ENCODE measurements at regions not wholly inside any gene's neighbourhood (a gene's known extent, or its start where the extent isn't known, plus 50 kb on each side); places are given as distances from the start of the nearest gene placed in this dataset.

- Histone ChIP-seq H3K4me1 (ENCODE audit: control insufficient read depth, insufficient read depth, low read length) (no peaks in the 10 kb centered on the region), H3K27ac (ENCODE audit: low read depth, low read length) (no peak overlapping the region), H3K4me3 (ENCODE audit: low read depth, low read length) (no peak overlapping the region), H3K36me3 (ENCODE audit: control insufficient read depth, insufficient read depth, low read length) (no peaks in the 10 kb centered on the region), H3K9me3 (ENCODE audit: control insufficient read depth, insufficient read depth, low read depth, low read length) (no peaks in the 10 kb centered on the region), H3K27me3 (ENCODE audit: control insufficient read depth, insufficient read depth, low read length) (no peaks in the 10 kb centered on the region; the same call in 1 of the 2 replicates), H3K9ac (ENCODE audit: low read length) (no peak overlapping the region)
Observed at GRCh38 chr4:24400537-24400936, 183.8 kb downstream of the DHX15 start.

- Histone ChIP-seq H3K36me3 (ENCODE audit: control insufficient read depth, insufficient read depth, low read length) (no peaks in the 10 kb centered on the region), H3K27me3 (ENCODE audit: control insufficient read depth, insufficient read depth, low read length) (no peaks in the 10 kb centered on the region; the same call in 1 of the 2 replicates), H3K4me1 (ENCODE audit: control insufficient read depth, insufficient read depth, low read length) (no peaks in the 10 kb centered on the region), H3K27ac (ENCODE audit: low read depth, low read length) (no peak overlapping the region), H3K4me3 (ENCODE audit: low read depth, low read length) (no peak overlapping the region), H3K9me3 (ENCODE audit: control insufficient read depth, insufficient read depth, low read depth, low read length) (no peaks in the 10 kb centered on the region), H3K9ac (ENCODE audit: low read length) (no peak overlapping the region)
Observed at GRCh38 chr4:24396988-24397387, 187.4 kb downstream of the DHX15 start.

- H3K4me1 ChIP-seq (ENCODE audit: control insufficient read depth, insufficient read depth, low read length) = no peaks in the 10 kb centered on the region
- H3K4me3 ChIP-seq (ENCODE audit: low read depth, low read length) = no peak overlapping the region
- no peaks in the 10 kb centered on the region for H3K27me3 ChIP-seq (ENCODE audit: control insufficient read depth, insufficient read depth, low read length)
- H3K36me3 ChIP-seq (ENCODE audit: control insufficient read depth, insufficient read depth, low read length) = no peaks in the 10 kb centered on the region
- no peaks in the 10 kb centered on the region for H3K9me3 ChIP-seq (ENCODE audit: control insufficient read depth, insufficient read depth, low read depth, low read length)
- no peak overlapping the region for H3K27ac ChIP-seq (ENCODE audit: low read depth, low read length)
- H3K9ac ChIP-seq (ENCODE audit: low read length) = no peak overlapping the region
Observed at GRCh38 chr4:24395937-24396336, 188.4 kb downstream of the DHX15 start.

- no peaks in the 10 kb centered on the region for H3K36me3 ChIP-seq (ENCODE audit: control insufficient read depth, insufficient read depth, low read length)
Observed at GRCh38 chr4:24394041-24394440, 190.3 kb downstream of the DHX15 start.

DNA sequence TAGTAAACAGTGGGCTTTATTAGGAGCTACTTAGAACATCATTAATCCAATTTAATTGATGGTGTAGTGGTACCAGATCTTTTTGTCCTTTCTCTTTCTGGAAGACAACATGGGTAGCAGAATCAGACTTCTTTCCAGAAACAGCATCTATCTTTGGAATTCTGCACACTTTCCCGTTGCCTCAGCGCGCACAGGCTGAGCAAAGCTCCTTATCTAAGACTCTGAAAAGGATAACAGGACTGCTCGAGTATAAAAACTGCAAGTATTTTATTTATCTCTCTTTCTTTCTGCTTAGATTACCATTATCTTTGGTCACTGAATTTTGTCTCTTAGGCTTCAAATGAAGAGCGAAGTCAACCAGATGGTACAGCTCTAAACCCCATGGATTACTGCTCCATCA lies 191.7 kb downstream of the DHX15 start:
- no peaks in the 10 kb centered on the region for H3K36me3 ChIP-seq (ENCODE audit: control insufficient read depth, insufficient read depth, low read length)
- H3K4me3 ChIP-seq (ENCODE audit: low read depth, low read length) = no peak overlapping the region
- no peaks in the 10 kb centered on the region for H3K9me3 ChIP-seq (ENCODE audit: control insufficient read depth, insufficient read depth, low read depth, low read length)
- no peak overlapping the region for H3K9ac ChIP-seq (ENCODE audit: low read length)
- no peaks in the 10 kb centered on the region for H3K27me3 ChIP-seq (ENCODE audit: control insufficient read depth, insufficient read depth, low read length)
- no peaks in the 10 kb centered on the region for H3K4me1 ChIP-seq (ENCODE audit: control insufficient read depth, insufficient read depth, low read length)
- H3K27ac ChIP-seq (ENCODE audit: low read depth, low read length) = no peak overlapping the region

More at GRCh38 chr4:24394041-24394440, 190.3 kb downstream of the DHX15 start:
- Histone ChIP-seq H3K27ac (ENCODE audit: low read depth, low read length) (no peak overlapping the region), H3K4me3 (ENCODE audit: low read depth, low read length) (no peak overlapping the region), H3K27me3 (ENCODE audit: control insufficient read depth, insufficient read depth, low read length) (no peaks in the 10 kb centered on the region), H3K9me3 (ENCODE audit: control insufficient read depth, insufficient read depth, low read depth, low read length) (no peaks in the 10 kb centered on the region), H3K4me1 (ENCODE audit: control insufficient read depth, insufficient read depth, low read length) (no peaks in the 10 kb centered on the region), H3K9ac (ENCODE audit: low read length) (no peak overlapping the region)

DNA sequence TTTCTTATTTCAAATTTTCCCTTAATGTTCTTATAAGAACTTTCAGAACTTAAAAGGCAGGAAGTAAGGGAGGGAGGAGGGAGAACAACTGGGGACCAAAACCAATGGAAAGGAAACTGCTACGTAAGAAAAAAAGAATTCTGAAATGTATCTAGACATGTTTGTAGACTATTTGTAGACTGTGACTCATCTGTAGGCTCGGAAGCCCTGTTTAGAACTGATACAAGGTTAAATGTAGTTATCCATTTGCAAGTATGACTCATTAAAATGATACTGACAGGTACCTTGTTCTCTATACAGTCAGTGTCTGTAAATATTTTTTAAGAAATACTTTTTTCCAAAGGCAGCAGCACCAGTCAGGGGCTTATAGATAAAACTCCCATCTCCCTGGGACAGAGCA lies 202.0 kb downstream of the DHX15 start:
- Histone ChIP-seq H3K4me3 (ENCODE audit: low read depth, low read length) (no peak overlapping the region), H3K4me1 (ENCODE audit: control insufficient read depth, insufficient read depth, low read length) (no peaks in the 10 kb centered on the region), H3K9ac (ENCODE audit: low read length) (no peak overlapping the region), H3K36me3 (ENCODE audit: control insufficient read depth, insufficient read depth, low read length) (no peaks in the 10 kb centered on the region), H3K9me3 (ENCODE audit: control insufficient read depth, insufficient read depth, low read depth, low read length) (no peaks in the 10 kb centered on the region), H3K27me3 (ENCODE audit: control insufficient read depth, insufficient read depth, low read length) (peaks cover 10% of the 10 kb centered on the region; the same call in 1 of the 2 replicates), H3K27ac (ENCODE audit: low read depth, low read length) (no peak overlapping the region)

- H3K27ac ChIP-seq (ENCODE audit: low read depth, low read length) = no peak overlapping the region
- no peak overlapping the region for H3K9ac ChIP-seq (ENCODE audit: low read length)
- H3K36me3 ChIP-seq (ENCODE audit: control insufficient read depth, insufficient read depth, low read length) = no peaks in the 10 kb centered on the region
- no peaks in the 10 kb centered on the region for H3K9me3 ChIP-seq (ENCODE audit: control insufficient read depth, insufficient read depth, low read depth, low read length)
- H3K4me1 ChIP-seq (ENCODE audit: control insufficient read depth, insufficient read depth, low read length) = no peaks in the 10 kb centered on the region
- H3K4me3 ChIP-seq (ENCODE audit: low read depth, low read length) = no peak overlapping the region
- peaks cover 10% of the 10 kb centered on the region; the same call in 1 of the 2 replicates for H3K27me3 ChIP-seq (ENCODE audit: control insufficient read depth, insufficient read depth, low read length)
Observed at GRCh38 chr4:24380957-24381665, 203.2 kb downstream of the DHX15 start.

- H3K36me3 ChIP-seq (ENCODE audit: control insufficient read depth, insufficient read depth, low read length) = no peaks in the 10 kb centered on the region
- no peak overlapping the region for H3K4me3 ChIP-seq (ENCODE audit: low read depth, low read length)
- no peak overlapping the region for H3K27ac ChIP-seq (ENCODE audit: low read depth, low read length)
- H3K27me3 ChIP-seq (ENCODE audit: control insufficient read depth, insufficient read depth, low read length) = peaks cover 8% of the 10 kb centered on the region; the same call in 1 of the 2 replicates
- H3K4me1 ChIP-seq (ENCODE audit: control insufficient read depth, insufficient read depth, low read length) = no peaks in the 10 kb centered on the region
- no peaks in the 10 kb centered on the region for H3K9me3 ChIP-seq (ENCODE audit: control insufficient read depth, insufficient read depth, low read depth, low read length)
- H3K9ac ChIP-seq (ENCODE audit: low read length) = no peak overlapping the region
Observed at GRCh38 chr4:24373704-24374103, 210.7 kb downstream of the DHX15 start.

DNA sequence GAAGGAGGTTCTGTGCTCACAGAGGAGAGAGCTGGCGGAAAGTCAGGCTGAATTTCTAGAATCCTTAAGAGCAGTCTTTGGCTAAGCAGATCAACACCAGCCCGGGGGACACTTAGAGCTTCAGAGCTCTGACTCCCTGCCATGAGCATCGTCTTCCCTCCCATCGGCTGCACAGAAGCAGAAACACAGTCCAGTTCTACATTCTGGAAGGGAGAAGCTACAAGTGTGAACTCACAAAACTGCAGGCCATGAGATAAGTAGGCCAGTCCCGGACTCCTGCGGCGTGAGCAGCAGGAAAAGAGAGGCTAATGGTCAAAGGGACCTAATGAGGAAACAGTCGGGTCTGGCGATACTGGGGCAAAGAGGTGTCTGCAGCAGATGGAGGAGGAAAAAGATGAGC lies 211.5 kb downstream of the DHX15 start:
- no peaks in the 10 kb centered on the region for H3K36me3 ChIP-seq (ENCODE audit: control insufficient read depth, insufficient read depth, low read length)
- H3K4me3 ChIP-seq (ENCODE audit: low read depth, low read length) = no peak overlapping the region
- peaks cover 8% of the 10 kb centered on the region; the same call in 1 of the 2 replicates for H3K27me3 ChIP-seq (ENCODE audit: control insufficient read depth, insufficient read depth, low read length)
- no peak overlapping the region for H3K9ac ChIP-seq (ENCODE audit: low read length)
- H3K9me3 ChIP-seq (ENCODE audit: control insufficient read depth, insufficient read depth, low read depth, low read length) = no peaks in the 10 kb centered on the region
- no peak overlapping the region for H3K27ac ChIP-seq (ENCODE audit: low read depth, low read length)
- no peaks in the 10 kb centered on the region for H3K4me1 ChIP-seq (ENCODE audit: control insufficient read depth, insufficient read depth, low read length)

GRCh38 chr4:24372341-24372740 lies 212.0 kb downstream of the DHX15 start:
- no peaks in the 10 kb centered on the region for H3K4me1 ChIP-seq (ENCODE audit: control insufficient read depth, insufficient read depth, low read length)
- H3K36me3 ChIP-seq (ENCODE audit: control insufficient read depth, insufficient read depth, low read length) = no peaks in the 10 kb centered on the region
- H3K27me3 ChIP-seq (ENCODE audit: control insufficient read depth, insufficient read depth, low read length) = peaks cover 8% of the 10 kb centered on the region; the same call in 1 of the 2 replicates
- H3K4me3 ChIP-seq (ENCODE audit: low read depth, low read length) = no peak overlapping the region
- no peaks in the 10 kb centered on the region for H3K9me3 ChIP-seq (ENCODE audit: control insufficient read depth, insufficient read depth, low read depth, low read length)
- no peak overlapping the region for H3K9ac ChIP-seq (ENCODE audit: low read length)
- no peak overlapping the region for H3K27ac ChIP-seq (ENCODE audit: low read depth, low read length)

- no peaks in the 10 kb centered on the region for H3K36me3 ChIP-seq (ENCODE audit: control insufficient read depth, insufficient read depth, low read length)
- no peak overlapping the region for H3K4me3 ChIP-seq (ENCODE audit: low read depth, low read length)
Observed at GRCh38 chr4:24370421-24370820, 213.9 kb downstream of the DHX15 start.

More at GRCh38 chr4:24370421-24370820, 213.9 kb downstream of the DHX15 start:
- Histone ChIP-seq H3K27ac (ENCODE audit: low read depth, low read length) (no peak overlapping the region), H3K9ac (ENCODE audit: low read length) (no peak overlapping the region), H3K9me3 (ENCODE audit: control insufficient read depth, insufficient read depth, low read depth, low read length) (no peaks in the 10 kb centered on the region), H3K4me1 (ENCODE audit: control insufficient read depth, insufficient read depth, low read length) (no peaks in the 10 kb centered on the region), H3K27me3 (ENCODE audit: control insufficient read depth, insufficient read depth, low read length) (peaks cover 15% of the 10 kb centered on the region; the same call in 1 of the 2 replicates)

Measured in HUES6 (cell line).